ENCODE measurements at regions not wholly inside any gene's neighbourhood (a gene's known extent, or its start where the extent isn't known, plus 50 kb on each side); places are given as distances from the start of the nearest gene placed in this dataset.

DNA sequence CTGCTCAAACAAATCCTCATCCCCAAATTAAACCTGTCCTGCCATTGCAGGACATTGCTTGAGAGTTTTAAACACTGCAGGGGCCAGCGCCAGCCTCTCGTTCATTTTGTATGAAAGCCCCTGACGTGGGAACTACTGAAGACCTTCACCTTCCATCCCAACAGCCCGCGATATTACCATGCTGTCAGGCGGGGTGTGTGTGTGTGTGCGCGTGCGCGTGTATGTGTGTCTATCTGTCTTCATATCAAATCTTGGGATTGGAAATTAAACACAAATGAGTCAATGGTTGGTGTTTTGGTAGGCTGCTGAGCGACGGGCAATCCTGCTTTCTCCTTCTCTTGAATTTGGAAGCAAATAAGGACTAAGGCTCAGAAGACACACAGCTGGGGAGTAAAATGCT, 776.9 kb downstream of the TBC1D22A start:
- TF ChIP-seq, protein P1, sequence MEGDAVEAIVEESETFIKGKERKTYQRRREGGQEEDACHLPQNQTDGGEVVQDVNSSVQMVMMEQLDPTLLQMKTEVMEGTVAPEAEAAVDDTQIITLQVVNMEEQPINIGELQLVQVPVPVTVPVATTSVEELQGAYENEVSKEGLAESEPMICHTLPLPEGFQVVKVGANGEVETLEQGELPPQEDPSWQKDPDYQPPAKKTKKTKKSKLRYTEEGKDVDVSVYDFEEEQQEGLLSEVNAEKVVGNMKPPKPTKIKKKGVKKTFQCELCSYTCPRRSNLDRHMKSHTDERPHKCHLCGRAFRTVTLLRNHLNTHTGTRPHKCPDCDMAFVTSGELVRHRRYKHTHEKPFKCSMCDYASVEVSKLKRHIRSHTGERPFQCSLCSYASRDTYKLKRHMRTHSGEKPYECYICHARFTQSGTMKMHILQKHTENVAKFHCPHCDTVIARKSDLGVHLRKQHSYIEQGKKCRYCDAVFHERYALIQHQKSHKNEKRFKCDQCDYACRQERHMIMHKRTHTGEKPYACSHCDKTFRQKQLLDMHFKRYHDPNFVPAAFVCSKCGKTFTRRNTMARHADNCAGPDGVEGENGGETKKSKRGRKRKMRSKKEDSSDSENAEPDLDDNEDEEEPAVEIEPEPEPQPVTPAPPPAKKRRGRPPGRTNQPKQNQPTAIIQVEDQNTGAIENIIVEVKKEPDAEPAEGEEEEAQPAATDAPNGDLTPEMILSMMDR (conservative IDR thresholded peaks at IDR 0.05; ENCODE audit: low read depth in 2 of 2), result no peak
- TF ChIP-seq EZH2 (IDR thresholded peaks at IDR 0.05; ENCODE audit: low read depth, unreplicated experiment), result no peak
- no peak for TF ChIP-seq EZH2phosphoT487 (IDR thresholded peaks at IDR 0.05; ENCODE audit: unreplicated experiment)
- TF ChIP-seq POLR2AphosphoS5 (IDR thresholded peaks at IDR 0.05; ENCODE audit: low read depth), result no peak
- no peak for TF ChIP-seq STAT1 (IDR thresholded peaks at IDR 0.05; ENCODE audit: unreplicated experiment)
- no peak for TF ChIP-seq REST (IDR thresholded peaks at IDR 0.05; ENCODE audit: unreplicated experiment)
- TF ChIP-seq NANOG (IDR thresholded peaks at IDR 0.05; ENCODE audit: borderline replicate concordance), result no peak
- TF ChIP-seq CREB1 (CRISPR knock-in tag; IDR thresholded peaks at IDR 0.05; ENCODE audit: low read depth), result no peak
- TF ChIP-seq ZNF114 (CRISPR knock-in tag; IDR thresholded peaks at IDR 0.05), result no peak
- no peak for TF ChIP-seq ZNF462 (CRISPR knock-in tag; IDR thresholded peaks at IDR 0.05)

Measured in GM23338 (cell line).